ENCODE measurements at regions not wholly inside any gene's neighbourhood (a gene's known extent, or its start where the extent isn't known, plus 50 kb on each side); places are given as distances from the start of the nearest gene placed in this dataset.
"Not testable (repeated sequence)": the region's sequence is repeated elsewhere in the genome, so short reads cannot be mapped to it uniquely, and the experiment has no call there.

DNA sequence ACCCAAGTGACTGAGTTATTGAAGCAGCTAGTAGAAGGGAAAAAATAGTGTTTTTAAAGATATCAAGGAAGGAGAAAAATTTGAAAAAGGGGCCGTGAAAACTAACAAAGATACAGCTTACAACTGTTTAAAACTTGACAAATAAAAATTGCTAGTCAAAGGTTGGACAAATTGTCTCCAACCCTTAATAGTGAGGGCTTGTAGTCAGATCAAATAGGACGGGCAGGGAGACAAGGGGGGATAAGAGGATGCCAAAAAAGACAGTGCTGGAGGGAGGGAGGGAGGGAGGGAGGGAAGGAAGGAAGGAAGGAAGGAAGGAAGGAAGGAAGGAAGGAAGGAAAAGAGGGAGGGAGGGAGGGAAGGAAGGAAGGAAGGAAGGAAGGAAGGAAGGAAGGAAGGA is 1825.8 kb upstream of the MIR17HG start:
- DNase-seq = not testable (repeated sequence)

DNA sequence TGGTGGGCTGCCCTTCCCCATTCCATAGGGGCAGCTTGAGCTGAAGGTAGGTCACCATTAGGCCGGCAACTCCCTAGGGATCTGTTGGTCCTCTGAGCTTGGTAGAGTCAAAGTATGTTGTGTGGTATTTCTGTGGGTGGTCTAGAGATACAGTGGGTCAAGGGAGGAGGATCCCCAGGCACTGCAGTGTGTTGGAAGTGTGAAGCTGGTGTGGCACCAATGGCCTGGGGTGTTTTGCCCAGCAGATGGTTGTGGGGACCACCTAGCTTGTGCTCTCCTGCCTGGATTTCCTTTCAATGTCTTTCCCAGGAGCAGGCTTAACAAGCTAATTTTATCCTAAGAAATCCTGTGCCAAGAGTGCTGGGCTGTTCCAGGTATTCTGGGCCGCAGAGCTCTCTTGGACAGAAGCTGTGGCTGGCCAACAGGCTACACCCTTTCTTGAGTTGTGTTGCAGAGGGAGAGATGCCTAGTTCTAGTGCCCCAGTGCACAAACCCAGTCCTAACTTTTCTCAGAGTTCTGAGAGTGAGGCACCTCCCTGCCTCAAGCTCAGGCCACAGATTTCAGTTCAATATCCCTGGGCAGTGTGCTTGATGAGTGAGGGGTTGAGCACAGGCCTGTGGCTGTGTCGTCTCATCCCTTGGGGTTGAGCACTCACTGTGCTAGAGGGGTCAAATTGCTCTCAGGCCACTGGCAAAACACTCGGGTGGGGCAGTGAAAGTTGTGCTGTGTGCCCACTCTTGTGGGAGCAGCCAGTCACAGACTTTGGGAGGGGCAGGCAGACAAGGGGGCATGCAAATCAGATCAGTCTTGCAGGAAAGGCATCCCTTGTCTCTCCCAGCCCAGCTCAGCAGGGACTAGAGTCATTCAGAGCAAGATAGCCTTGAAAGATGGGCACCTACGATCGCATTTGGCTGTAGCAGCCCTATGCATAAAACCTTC is 1806.1 kb upstream of the MIR17HG start:
- DNase-seq = no peak

DNA sequence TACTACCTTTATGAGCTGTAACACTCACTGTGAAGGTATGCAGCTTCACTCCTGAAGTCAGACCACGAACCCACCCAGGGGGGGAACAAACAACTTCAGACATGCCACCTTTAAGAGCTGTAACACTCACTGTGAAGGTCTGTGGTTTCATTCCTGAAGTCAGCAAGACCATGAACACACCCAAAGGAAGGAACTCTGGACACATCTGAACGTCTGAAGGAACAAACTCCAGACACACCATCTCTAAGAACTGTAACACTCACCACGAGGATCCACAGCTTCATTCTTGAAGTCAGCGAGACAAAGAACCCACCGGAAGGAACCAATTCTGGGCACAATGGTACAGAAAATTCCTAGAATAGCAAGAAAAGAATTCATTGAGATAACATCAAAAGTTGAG is 1796.5 kb upstream of the MIR17HG start:
- DNase-seq = no peak

GRCh38 chr13:89554801-89555200 is 1792.7 kb upstream of the MIR17HG start:
- no peak for DNase-seq

- no peak for DNase-seq
Measured at GRCh38 chr13:89565476-89566100, 1781.9 kb upstream of the MIR17HG start.

- DNase-seq = no peak
Measured at GRCh38 chr13:89567025-89567424, 1780.5 kb upstream of the MIR17HG start.

DNA sequence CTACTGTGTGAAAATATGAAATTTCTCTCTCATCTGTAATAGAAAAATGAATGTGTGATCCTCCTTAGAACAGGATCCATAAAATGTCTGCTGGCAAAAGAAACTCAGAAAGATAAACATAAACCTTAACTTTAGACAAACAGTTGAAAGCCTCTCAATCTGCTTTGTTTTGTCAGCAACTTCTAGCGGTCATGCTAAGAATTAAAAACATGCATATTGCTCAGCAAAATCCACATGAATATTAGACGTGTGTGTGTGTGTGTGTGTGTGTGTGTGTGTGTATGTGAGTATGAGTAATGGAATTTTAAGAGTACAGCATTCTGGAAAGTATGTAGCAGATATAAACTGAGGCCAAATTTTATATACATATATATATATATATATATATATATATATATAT is 1779.2 kb upstream of the MIR17HG start:
- no peak for DNase-seq

DNA sequence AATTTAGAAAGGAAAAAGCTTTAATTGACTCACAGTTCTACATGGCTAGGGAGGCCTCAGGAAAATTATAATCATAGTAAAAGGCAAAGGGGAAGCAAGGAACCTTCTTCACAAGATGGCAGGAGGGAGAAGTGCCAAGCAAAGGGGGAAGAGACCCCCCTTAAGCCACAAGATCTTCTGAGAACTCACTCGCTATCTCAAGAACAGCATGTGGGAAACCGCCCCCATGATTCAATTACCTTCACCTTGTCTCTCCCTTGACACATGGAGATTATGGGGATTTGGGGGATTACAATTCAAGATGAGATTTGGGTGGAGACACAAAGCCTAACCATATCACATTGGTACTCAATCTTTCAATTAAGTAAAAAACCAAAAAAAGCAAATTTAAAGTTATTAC is 1778.7 kb upstream of the MIR17HG start:
- DNase-seq = no peak

- no peak for DNase-seq
Measured at GRCh38 chr13:89571676-89572075, 1775.8 kb upstream of the MIR17HG start.

DNA sequence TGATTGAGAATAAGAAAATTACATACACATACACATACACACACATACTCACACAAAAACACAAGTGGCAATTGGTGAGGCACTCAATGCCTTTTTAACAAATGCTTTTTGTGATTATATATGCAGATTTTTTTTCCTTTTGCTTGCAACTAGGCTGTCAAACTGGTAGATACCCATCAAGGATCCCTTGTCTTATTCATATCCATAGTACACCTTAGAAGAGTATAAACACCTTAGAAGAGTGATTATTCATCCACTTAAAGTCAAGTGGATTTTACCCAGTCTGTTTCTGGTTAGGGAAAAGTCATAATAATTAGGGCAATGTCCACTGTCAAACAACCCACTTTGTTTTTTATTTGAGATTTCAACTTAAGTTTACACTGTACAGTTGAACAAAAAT is 1773.4 kb upstream of the MIR17HG start:
- DNase-seq = no peak

DNA sequence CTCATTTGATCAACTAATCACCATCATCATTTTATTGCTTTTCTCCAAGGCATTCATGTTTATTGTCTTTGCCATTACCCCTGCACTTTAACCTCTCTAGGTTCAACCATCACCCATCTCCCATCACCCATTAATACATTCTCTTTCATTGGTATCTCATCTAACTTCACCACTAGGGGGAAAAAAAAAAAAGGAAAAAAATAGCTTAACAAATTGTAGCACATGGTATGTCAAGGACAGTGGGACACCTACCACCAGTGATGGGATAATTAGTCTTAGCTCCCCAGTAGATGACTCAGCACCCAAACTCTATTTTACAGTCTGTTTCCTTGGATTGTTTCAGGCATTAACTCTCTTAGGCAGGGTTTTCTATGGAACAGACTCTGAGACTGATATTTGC is 1770.2 kb upstream of the MIR17HG start:
- DNase-seq = no peak

- DNase-seq = no peak
Measured at GRCh38 chr13:89584058-89584620, 1763.3 kb upstream of the MIR17HG start.

- DNase-seq = no peak
Measured at GRCh38 chr13:89602655-89603054, 1744.8 kb upstream of the MIR17HG start.

GRCh38 chr13:89603187-89603586 is 1744.3 kb upstream of the MIR17HG start:
- no peak for DNase-seq

- DNase-seq = no peak
Measured at GRCh38 chr13:89609318-89609717, 1738.2 kb upstream of the MIR17HG start.

DNA sequence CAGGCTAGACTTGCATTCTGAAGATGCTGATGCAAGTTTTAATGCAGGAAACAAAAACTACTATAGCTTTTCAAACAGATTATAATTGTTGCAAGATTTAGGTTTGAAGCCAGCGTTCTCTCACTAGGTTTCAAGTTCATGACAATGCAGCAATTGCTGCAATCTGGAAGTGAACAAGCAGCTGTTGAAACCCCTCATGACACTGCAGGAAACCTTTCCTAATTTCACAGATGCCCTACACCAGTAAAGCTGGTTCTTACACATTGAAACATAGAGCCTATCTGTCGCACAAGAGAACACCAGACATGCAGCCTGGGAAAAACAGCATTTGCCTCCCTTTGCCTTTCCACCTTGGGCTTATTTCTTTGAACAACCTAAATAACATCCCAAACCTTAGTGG is 1737.2 kb upstream of the MIR17HG start:
- no peak for DNase-seq

GRCh38 chr13:89610881-89611280 is 1736.6 kb upstream of the MIR17HG start:
- no peak for DNase-seq

- DNase-seq = no peak
Measured at GRCh38 chr13:89627996-89628395, 1719.5 kb upstream of the MIR17HG start.

DNA sequence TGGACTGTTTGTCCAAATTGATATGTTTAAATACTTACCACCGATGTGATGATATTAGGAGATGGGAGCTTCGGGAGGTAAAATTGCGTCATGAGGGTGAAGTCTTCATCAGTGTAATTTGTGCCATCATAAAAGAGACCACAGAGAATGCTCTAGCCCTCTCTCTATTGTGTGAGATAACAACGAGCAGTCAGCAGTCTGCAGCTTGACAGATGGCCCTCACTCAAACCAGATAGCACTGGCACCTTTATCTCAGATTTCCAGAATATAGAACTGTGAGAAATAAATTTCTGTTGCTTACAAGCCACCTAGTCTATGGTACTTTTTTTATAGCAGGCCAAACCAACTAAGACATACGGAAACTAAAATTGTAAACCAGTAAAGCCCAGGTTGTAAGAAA is 1718.9 kb upstream of the MIR17HG start:
- no peak for DNase-seq

DNA sequence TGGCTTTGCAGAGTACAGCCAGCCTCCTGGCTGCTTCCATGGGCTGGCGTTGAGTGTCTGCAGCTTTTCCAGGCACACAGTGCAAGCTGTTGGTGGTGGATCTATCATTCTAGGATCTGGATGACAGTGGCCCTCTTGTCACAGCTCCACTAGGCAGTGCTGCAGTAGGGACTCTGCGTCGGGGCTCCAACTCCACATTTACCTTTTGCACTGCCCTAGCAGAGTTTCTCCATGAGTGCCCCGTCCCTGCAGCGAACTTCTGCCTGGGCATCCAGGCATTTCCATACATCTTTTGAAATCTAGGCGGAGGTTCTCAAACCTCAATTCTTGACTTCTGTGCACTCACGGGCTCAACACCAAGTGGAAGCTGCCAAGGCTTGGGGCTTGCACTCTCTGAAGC is 1697.3 kb upstream of the MIR17HG start:
- DNase-seq = no peak

DNA sequence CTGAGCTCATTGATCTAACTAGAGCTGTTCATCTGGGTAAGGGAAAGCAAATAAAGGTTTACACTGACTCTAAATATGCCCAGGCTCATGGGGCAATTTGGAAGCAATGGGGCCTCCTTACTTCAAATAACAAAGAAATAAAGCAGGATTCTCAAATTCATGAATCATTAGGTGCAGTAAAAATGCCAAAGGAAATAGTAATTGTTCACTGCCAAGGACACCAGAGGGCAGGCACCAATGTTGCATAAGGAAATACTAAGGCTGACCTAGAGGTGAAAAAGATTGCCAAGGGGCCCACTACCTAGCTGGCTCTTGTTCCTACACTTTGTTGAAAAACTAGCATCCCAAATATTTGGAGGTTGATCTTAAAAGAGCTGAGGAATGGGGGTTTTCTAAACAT is 1686.7 kb upstream of the MIR17HG start:
- no peak for DNase-seq

DNA sequence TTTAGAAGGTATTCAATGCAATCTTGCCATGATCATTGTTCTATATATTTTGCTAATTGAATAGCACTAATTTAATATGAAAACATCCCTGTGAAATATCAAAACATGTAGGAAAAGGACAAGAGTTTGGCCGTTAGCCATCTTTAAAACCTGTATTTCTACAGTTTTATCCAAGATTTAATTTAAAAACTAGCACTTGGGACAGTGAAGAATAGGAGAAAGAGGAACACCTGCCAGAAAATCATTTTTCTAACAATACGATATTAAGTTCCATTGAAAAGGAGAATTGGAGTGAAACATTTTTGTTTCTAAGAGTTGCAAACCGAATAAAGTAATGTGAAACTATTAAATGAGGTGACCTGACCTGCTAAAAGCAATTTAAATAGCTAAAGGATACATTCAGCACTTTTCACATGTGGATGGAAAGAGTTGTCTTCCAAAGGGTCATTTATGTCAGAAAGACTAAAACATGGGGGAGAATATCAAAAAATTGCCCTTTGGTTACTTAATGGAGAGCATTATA is 1673.6 kb upstream of the MIR17HG start:
- no peak for DNase-seq

DNA sequence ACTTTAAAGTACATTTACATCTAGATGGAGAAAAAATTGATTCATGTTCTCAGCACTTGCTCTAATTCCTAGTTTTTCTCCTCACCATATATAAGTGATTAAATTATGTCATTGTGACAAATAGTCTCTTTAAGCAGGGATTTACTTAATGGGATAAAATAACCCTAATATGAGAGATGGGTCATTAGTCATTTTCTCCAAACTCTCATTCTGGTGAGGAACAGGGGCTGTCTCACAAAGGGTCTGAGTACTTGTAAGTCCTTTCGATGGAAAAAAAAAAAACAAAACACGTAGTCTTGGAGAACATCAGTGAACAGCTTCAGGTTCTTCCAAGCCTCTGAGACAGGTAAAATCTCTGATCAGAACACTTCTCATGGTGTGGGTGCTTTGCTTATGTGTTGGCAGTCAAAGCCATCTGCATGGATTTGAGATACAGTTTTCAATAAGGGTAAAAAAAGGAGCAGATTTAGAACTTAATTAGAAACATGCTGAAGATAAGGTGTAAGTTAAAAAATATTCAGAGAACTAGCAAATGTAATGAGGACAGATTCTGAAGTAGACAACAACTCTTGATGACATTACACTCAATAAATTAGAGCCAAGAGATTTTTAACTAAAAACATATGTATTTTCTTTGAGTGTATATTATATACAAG is 1668.9 kb upstream of the MIR17HG start:
- no peak for DNase-seq
